ENCODE measurements at regions not wholly inside any gene's neighbourhood (a gene's known extent, or its start where the extent isn't known, plus 50 kb on each side); places are given as distances from the start of the nearest gene placed in this dataset.

DNA sequence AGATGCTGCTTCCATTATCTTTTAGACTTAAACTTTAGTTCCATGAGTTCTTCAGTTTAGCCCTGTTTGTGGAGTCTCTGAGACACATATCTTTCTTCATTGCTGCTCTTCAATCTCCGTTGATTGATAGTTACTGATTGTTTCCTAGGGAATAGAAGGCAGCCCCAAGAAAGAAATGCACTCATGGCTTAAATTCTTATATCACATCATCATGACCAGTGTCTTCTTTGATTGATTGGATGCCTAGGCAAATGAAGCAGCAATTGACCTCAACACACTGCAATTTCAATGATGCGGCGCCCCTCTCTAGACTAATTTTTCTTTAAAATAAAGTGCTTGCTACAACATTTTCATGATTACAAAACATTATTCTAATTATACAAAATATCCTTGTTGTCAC lies 576.5 kb upstream of the VSTM2A start:
- H3K27ac ChIP-seq: no peak overlapping the region
- no peak for DNase-seq
- H3K36me3 ChIP-seq: no peaks in the 10 kb centered on the region
- TF ChIP-seq, protein P1, sequence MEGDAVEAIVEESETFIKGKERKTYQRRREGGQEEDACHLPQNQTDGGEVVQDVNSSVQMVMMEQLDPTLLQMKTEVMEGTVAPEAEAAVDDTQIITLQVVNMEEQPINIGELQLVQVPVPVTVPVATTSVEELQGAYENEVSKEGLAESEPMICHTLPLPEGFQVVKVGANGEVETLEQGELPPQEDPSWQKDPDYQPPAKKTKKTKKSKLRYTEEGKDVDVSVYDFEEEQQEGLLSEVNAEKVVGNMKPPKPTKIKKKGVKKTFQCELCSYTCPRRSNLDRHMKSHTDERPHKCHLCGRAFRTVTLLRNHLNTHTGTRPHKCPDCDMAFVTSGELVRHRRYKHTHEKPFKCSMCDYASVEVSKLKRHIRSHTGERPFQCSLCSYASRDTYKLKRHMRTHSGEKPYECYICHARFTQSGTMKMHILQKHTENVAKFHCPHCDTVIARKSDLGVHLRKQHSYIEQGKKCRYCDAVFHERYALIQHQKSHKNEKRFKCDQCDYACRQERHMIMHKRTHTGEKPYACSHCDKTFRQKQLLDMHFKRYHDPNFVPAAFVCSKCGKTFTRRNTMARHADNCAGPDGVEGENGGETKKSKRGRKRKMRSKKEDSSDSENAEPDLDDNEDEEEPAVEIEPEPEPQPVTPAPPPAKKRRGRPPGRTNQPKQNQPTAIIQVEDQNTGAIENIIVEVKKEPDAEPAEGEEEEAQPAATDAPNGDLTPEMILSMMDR (IDR thresholded peaks at IDR 0.05): no peak
- TF ChIP-seq POLR2A (IDR thresholded peaks at IDR 0.05) (no peak), POLR2AphosphoS5 (IDR thresholded peaks at IDR 0.05) (no peak), EP300 (IDR thresholded peaks at IDR 0.05) (no peak)
- no peaks in the 10 kb centered on the region for H3K27me3 ChIP-seq
- no peak overlapping the region for H3K4me3 ChIP-seq
- WGBS, 5 donors: 86 to 91% (median 88%) methylated on average over 3 of the region's 3 CpGs
- H3K9me3 ChIP-seq: peaks cover 0 to 23% (median 2%) of the 10 kb centered on the region in 4 donors
- intact Hi-C loops (cut with DNase I; ENCODE audit: low total_unique reads): no loop called here
- H3K4me1 ChIP-seq: no peaks in the 10 kb centered on the region

DNA sequence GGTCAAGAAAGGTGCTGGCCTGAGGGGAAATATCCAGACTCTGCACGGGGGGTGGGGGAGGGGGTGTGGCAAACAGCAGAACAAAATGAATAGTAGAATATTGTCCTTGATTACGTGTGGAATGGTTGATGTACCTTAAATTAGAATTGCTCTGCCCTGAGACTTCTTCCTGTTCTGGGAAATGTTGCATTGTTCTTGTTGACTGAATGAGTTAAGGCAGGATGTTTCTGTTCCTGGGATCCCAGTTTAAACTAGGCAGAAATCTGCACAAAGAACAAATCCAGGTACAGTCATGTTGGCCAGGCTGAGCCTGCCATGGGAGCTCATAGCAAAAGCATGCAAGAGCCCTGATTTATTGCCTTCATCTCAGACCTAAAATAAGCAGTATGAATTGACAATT lies 558.7 kb upstream of the VSTM2A start:
- intact Hi-C loops (cut with DNase I; ENCODE audit: low total_unique reads): no loop called here
- H3K9me3 ChIP-seq: peaks cover 0 to 26% (median 5%) of the 10 kb centered on the region in 4 donors
- WGBS, 5 donors: 42 to 62% (median 56%) methylated on average over 2 of the region's 2 CpGs

DNA sequence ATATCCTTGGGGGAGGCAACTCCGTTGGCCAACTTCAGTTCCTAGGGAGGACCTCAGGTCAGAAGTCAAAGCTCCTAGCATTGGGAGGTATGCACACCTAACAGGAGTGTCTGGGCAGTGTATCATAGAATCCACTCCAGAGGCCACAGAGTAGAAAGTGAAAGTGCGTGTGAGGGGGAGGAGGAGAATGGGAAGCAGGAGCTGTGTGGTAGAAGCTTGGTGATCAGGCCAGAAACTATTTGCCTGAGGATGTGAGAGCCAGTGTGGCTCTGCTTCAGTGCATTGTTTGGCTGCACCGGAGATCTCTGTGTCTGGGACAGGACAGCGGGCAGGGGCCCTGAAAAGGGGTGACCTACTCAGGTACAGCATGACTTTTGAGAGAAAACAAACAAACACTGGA lies 557.4 kb upstream of the VSTM2A start:
- DNase-seq: no peak
- H3K27ac ChIP-seq: no peak overlapping the region
- H3K4me1 ChIP-seq: no peaks in the 10 kb centered on the region
- TF ChIP-seq POLR2AphosphoS5 (IDR thresholded peaks at IDR 0.05) (no peak), POLR2A (IDR thresholded peaks at IDR 0.05) (no peak), EP300 (IDR thresholded peaks at IDR 0.05) (no peak)
- TF ChIP-seq, protein P1 (IDR thresholded peaks at IDR 0.05): no peak
- peaks cover 0 to 26% (median 5%) of the 10 kb centered on the region in 4 donors for H3K9me3 ChIP-seq
- WGBS, 5 donors: 61 to 77% (median 68%) methylated on average over 4 of the region's 4 CpGs
- H3K27me3 ChIP-seq: no peaks in the 10 kb centered on the region
- intact Hi-C loops (cut with DNase I; ENCODE audit: low total_unique reads): no loop called here
- no peak overlapping the region for H3K4me3 ChIP-seq
- H3K36me3 ChIP-seq: no peaks in the 10 kb centered on the region

More for the DNA sequence above, 558.7 kb upstream of the VSTM2A start:
- Histone ChIP-seq H3K4me3 (no peak overlapping the region), H3K27me3 (no peaks in the 10 kb centered on the region), H3K27ac (no peak overlapping the region), H3K4me1 (no peaks in the 10 kb centered on the region), H3K36me3 (no peaks in the 10 kb centered on the region)
- no peak for DNase-seq
- TF ChIP-seq POLR2AphosphoS5 (IDR thresholded peaks at IDR 0.05): no peak
- no peak for TF ChIP-seq EP300 (IDR thresholded peaks at IDR 0.05)
- no peak for TF ChIP-seq POLR2A (IDR thresholded peaks at IDR 0.05)
- TF ChIP-seq, protein P1 (IDR thresholded peaks at IDR 0.05): no peak

DNA sequence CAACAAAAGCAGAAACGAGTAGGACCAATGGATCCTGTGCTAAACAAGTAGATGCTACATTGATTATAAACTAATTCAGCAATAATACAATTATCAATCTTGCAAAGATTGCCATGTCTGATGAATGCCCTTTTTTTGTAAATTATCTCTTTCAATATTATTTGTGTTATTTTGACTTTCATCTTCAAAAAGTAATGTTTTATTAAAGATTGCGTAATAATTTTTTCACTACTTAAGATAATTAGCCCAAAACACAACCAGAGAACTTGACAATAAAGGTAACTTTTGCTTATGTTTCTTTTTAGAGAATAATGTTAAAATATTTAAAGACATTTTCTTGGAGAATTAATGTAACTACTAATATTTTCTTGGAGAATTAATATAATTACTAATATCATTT lies 553.8 kb upstream of the VSTM2A start:
- Histone ChIP-seq H3K27me3 (no peaks in the 10 kb centered on the region), H3K4me3 (no peak overlapping the region), H3K36me3 (no peaks in the 10 kb centered on the region), H3K27ac (no peak overlapping the region), H3K4me1 (no peaks in the 10 kb centered on the region), H3K9me3 (peaks cover 0 to 36% (median 5%) of the 10 kb centered on the region in 4 donors)
- no peak for DNase-seq
- WGBS, 5 donors: 65 to 75% (median 73%) methylated on average over 2 of the region's 2 CpGs
- no peak for TF ChIP-seq EP300 (IDR thresholded peaks at IDR 0.05)
- TF ChIP-seq, protein P1 (IDR thresholded peaks at IDR 0.05): no peak
- TF ChIP-seq POLR2A (IDR thresholded peaks at IDR 0.05): no peak
- no peak for TF ChIP-seq POLR2AphosphoS5 (IDR thresholded peaks at IDR 0.05)
- intact Hi-C loops (cut with DNase I; ENCODE audit: low total_unique reads): no loop called here
